ENCODE measurements at regions not wholly inside any gene's neighbourhood (a gene's known extent, or its start where the extent isn't known, plus 50 kb on each side); places are given as distances from the start of the nearest gene placed in this dataset.

DNA sequence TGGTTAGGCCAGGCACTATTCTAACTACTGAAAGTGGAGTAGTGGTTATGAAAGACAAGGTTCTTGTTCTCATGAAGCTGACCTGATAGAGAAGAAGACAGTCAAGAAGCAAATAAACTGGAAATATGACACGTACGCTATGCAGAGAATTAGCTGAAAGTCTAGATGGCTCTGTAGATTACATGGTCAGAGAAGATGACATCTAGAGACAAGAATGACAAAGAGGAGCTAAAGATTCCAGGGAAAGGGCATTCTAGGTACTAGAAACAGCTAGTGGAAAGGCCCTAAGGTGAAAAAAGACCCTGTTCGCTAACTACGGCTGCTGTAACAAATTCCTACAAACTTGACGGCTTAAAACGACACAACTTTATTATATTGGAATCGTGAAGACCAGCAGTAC lies 68.0 kb upstream of the NRIP1 start:
- no peaks in the 10 kb centered on the region for H3K4me1 Mint-ChIP-seq (ENCODE audit: unreplicated experiment)
- no peak for DNase-seq (ENCODE audit: extremely low spot score, unreplicated experiment)

DNA sequence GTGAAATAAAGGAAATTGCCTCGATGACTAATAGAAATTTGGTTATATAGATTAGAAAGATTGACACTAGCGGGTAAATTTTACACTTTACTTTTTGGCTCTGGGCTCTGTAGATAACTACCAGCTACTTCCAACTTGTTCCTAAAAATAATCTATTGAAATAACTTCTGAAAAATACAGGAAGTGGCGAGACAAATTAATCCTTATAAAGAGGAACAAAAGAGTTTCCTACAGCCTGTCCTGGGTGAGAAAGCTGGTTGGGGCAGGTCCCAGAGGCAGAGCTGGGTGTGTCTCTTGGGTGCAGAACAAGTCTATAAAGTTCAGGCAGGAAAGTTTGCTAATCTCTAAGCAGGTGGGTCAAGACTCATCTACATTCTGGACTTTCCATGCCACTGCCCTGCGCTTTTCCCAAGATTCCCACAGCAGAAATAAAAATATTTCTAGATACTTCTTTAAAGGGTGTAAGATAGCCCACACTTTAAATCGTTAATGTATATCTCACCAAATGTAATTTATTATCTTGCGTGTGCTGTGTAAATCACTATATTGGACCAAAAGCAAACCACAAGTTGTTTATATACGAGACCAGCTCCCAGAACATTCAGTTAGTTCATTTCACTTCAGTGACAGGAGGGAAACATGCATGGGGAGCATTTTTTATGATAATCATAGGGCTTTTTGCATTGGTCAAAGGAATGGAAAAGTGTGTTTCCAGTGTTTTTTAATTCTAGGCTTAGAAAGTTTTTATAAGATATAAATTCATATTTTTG lies 70.1 kb upstream of the NRIP1 start:
- TF ChIP-seq, protein P1, sequence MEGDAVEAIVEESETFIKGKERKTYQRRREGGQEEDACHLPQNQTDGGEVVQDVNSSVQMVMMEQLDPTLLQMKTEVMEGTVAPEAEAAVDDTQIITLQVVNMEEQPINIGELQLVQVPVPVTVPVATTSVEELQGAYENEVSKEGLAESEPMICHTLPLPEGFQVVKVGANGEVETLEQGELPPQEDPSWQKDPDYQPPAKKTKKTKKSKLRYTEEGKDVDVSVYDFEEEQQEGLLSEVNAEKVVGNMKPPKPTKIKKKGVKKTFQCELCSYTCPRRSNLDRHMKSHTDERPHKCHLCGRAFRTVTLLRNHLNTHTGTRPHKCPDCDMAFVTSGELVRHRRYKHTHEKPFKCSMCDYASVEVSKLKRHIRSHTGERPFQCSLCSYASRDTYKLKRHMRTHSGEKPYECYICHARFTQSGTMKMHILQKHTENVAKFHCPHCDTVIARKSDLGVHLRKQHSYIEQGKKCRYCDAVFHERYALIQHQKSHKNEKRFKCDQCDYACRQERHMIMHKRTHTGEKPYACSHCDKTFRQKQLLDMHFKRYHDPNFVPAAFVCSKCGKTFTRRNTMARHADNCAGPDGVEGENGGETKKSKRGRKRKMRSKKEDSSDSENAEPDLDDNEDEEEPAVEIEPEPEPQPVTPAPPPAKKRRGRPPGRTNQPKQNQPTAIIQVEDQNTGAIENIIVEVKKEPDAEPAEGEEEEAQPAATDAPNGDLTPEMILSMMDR (IDR thresholded peaks at IDR 0.05) = no peak
- H3K36me3 Mint-ChIP-seq (ENCODE audit: unreplicated experiment) = no peaks in the 10 kb centered on the region
- H3K27ac Mint-ChIP-seq (ENCODE audit: unreplicated experiment) = no peak overlapping the region
- H3K27me3 Mint-ChIP-seq (ENCODE audit: unreplicated experiment) = peaks cover 13% of the 10 kb centered on the region
- no peaks in the 10 kb centered on the region for H3K9me3 Mint-ChIP-seq (ENCODE audit: unreplicated experiment)
- no peaks in the 10 kb centered on the region for H3K4me1 Mint-ChIP-seq (ENCODE audit: unreplicated experiment)
- no peak for DNase-seq (ENCODE audit: extremely low spot score, unreplicated experiment)
- no peak overlapping the region for H3K4me3 Mint-ChIP-seq (ENCODE audit: unreplicated experiment)

More for the DNA sequence above, 68.0 kb upstream of the NRIP1 start:
- H3K27ac Mint-ChIP-seq (ENCODE audit: unreplicated experiment) = no peak overlapping the region
- H3K9me3 Mint-ChIP-seq (ENCODE audit: unreplicated experiment) = no peaks in the 10 kb centered on the region
- H3K4me3 Mint-ChIP-seq (ENCODE audit: unreplicated experiment) = no peak overlapping the region
- no peaks in the 10 kb centered on the region for H3K36me3 Mint-ChIP-seq (ENCODE audit: unreplicated experiment)
- TF ChIP-seq, protein P1 (IDR thresholded peaks at IDR 0.05) = no peak
- peaks cover 5% of the 10 kb centered on the region for H3K27me3 Mint-ChIP-seq (ENCODE audit: unreplicated experiment)

DNA sequence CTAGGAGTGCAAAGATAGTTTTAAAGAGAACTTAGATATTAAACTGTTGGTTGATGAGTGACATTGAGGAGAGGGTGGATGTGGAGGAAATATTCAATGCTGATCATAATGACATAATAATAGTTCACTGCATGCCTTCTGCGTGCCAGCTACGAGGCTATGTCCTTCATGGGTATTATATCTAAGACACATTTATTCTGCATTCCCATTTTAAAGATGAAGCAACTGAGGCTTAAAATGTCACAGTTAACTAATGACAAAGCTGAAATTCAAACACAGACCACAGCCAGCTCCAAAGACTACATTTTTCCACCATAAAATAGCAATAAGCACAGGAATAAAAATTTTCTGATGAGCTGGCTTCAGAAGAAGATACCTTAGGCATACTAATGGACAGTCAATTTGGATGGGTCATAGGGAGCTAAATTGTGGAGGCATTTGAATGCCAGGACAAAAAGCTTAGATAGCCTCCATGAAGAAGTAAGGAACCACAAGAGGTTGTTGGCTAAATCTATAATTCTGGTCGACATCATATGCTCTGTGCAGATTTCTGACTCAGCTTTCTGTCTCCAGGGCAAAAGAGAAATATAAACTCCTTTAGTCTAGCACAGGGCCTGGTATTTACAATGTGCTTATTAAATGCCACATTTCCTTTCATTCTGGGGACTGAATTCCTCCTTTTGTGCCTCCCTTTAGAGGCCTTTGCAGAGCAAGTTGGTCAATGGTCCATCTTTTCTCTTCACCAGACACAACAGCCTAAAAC lies 71.2 kb upstream of the NRIP1 start:
- H3K9me3 Mint-ChIP-seq (ENCODE audit: unreplicated experiment) = no peaks in the 10 kb centered on the region
- no peak for DNase-seq (ENCODE audit: extremely low spot score, unreplicated experiment)
- H3K36me3 Mint-ChIP-seq (ENCODE audit: unreplicated experiment) = no peaks in the 10 kb centered on the region
- H3K4me1 Mint-ChIP-seq (ENCODE audit: unreplicated experiment) = no peaks in the 10 kb centered on the region
- no peak overlapping the region for H3K4me3 Mint-ChIP-seq (ENCODE audit: unreplicated experiment)
- TF ChIP-seq, protein P1 (IDR thresholded peaks at IDR 0.05) = no peak
- no peak overlapping the region for H3K27ac Mint-ChIP-seq (ENCODE audit: unreplicated experiment)
- H3K27me3 Mint-ChIP-seq (ENCODE audit: unreplicated experiment) = peaks cover 23% of the 10 kb centered on the region

DNA sequence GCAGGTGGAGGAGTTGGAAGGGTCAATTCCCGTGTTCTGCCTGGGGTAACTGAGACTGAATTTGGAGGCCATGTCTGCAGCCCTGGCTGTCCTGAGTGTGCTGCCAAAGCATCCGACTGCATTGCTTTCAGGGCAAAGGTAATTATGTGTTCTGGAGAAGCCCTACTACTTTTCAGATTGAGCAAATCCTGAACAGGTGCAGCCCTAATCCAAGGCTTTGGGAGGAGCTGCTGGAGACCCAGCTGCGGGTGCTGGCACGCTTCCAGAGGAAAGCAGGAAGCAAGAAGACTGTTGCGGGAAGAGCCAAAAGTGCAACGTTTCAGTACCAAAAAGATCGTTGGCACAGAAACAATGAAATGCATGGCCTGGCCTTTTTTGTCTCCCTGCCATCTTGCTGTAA lies 73.7 kb upstream of the NRIP1 start:
- TF ChIP-seq, protein P1 (IDR thresholded peaks at IDR 0.05) = no peak
- no peak overlapping the region for H3K4me3 Mint-ChIP-seq (ENCODE audit: unreplicated experiment)
- H3K27me3 Mint-ChIP-seq (ENCODE audit: unreplicated experiment) = peaks cover 23% of the 10 kb centered on the region
- H3K9me3 Mint-ChIP-seq (ENCODE audit: unreplicated experiment) = no peaks in the 10 kb centered on the region
- no peak for DNase-seq (ENCODE audit: extremely low spot score, unreplicated experiment)
- H3K4me1 Mint-ChIP-seq (ENCODE audit: unreplicated experiment) = no peaks in the 10 kb centered on the region
- no peaks in the 10 kb centered on the region for H3K36me3 Mint-ChIP-seq (ENCODE audit: unreplicated experiment)
- H3K27ac Mint-ChIP-seq (ENCODE audit: unreplicated experiment) = no peak overlapping the region

DNA sequence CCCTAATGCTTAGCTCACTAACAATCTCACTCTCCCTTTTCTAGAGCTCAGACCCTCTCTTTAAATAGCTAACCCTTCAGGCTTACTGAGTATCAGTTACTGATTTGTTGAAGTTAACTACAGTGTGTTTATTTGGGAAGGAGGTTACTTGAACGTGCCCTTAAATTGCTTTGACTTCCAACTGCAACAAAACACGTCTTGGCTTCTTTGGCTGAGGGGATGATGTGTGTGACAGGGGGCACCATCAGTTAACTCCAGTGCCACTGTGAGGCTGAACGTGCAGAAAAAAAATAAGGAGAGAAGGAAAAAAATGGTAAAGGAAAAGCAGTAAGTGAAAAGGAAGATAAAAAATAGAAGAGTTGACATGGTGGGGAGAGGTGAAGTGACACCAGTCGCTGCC lies 75.1 kb upstream of the NRIP1 start:
- Mint-ChIP-seq H3K4me3 (ENCODE audit: unreplicated experiment) (no peak overlapping the region), H3K9me3 (ENCODE audit: unreplicated experiment) (no peaks in the 10 kb centered on the region), H3K36me3 (ENCODE audit: unreplicated experiment) (no peaks in the 10 kb centered on the region), H3K27me3 (ENCODE audit: unreplicated experiment) (peaks cover 23% of the 10 kb centered on the region), H3K27ac (ENCODE audit: unreplicated experiment) (no peak overlapping the region), H3K4me1 (ENCODE audit: unreplicated experiment) (no peaks in the 10 kb centered on the region)
- no peak for DNase-seq (ENCODE audit: extremely low spot score, unreplicated experiment)
- TF ChIP-seq, protein P1 (IDR thresholded peaks at IDR 0.05) = no peak
